Right lung (tissue), 2 donors: ENCODE measurements at regions not wholly inside any gene's neighbourhood (a gene's known extent, or its start where the extent isn't known, plus 50 kb on each side); places are given as distances from the start of the nearest gene placed in this dataset.
"Not testable (repeated sequence)": the region's sequence is repeated elsewhere in the genome, so short reads cannot be mapped to it uniquely, and the experiment has no call there.

Experiments
- DNase-seq, 2 donors: peaks; one replicate each; pipeline ENCODE4 v3.0.0-alpha.2; 2013

- DNase-seq = no peak
Observed at GRCh38 chr11:87548797-87549196, 511.1 kb downstream of the TMEM135 start.

- no peak for DNase-seq
Observed at GRCh38 chr11:87545858-87546257, 508.1 kb downstream of the TMEM135 start.

GRCh38 chr11:87539596-87539995, 501.9 kb downstream of the TMEM135 start:
- no peak for DNase-seq

GRCh38 chr11:87536565-87536964, 498.8 kb downstream of the TMEM135 start:
- DNase-seq = no peak

GRCh38 chr11:87536016-87536415, 498.3 kb downstream of the TMEM135 start:
- DNase-seq = no peak

- DNase-seq = no peak
Observed at GRCh38 chr11:87535513-87535912, 497.8 kb downstream of the TMEM135 start.

GRCh38 chr11:87531835-87532234, 494.1 kb downstream of the TMEM135 start:
- DNase-seq = not testable (repeated sequence)

GRCh38 chr11:87529486-87529885, 491.8 kb downstream of the TMEM135 start:
- DNase-seq = no peak

GRCh38 chr11:87528752-87529151, 491.0 kb downstream of the TMEM135 start:
- no peak for DNase-seq

GRCh38 chr11:87523276-87523675, 485.5 kb downstream of the TMEM135 start:
- no peak for DNase-seq

GRCh38 chr11:87518266-87518665, 480.5 kb downstream of the TMEM135 start:
- no peak for DNase-seq

GRCh38 chr11:87517351-87517750, 479.6 kb downstream of the TMEM135 start:
- DNase-seq = peak; percentile 30 to 40

- not testable (repeated sequence) for DNase-seq
Observed at GRCh38 chr11:87507722-87508121, 470.0 kb downstream of the TMEM135 start.

GRCh38 chr11:87506946-87507345, 469.2 kb downstream of the TMEM135 start:
- DNase-seq = not testable (repeated sequence)

GRCh38 chr11:87501388-87501787, 463.7 kb downstream of the TMEM135 start:
- DNase-seq = no peak

- DNase-seq = not testable (repeated sequence)
Observed at GRCh38 chr11:87494936-87495335, 457.2 kb downstream of the TMEM135 start.

GRCh38 chr11:87494026-87494425, 456.3 kb downstream of the TMEM135 start:
- not testable (repeated sequence) for DNase-seq

- DNase-seq = no peak
Observed at GRCh38 chr11:87493516-87493915, 455.8 kb downstream of the TMEM135 start.

GRCh38 chr11:87491381-87491780, 453.6 kb downstream of the TMEM135 start:
- DNase-seq = no peak

- DNase-seq = peak; percentile 16 to 45
Observed at GRCh38 chr11:87490671-87491070, 452.9 kb downstream of the TMEM135 start.

GRCh38 chr11:87484566-87484965, 446.8 kb downstream of the TMEM135 start:
- DNase-seq = peak in 1 of 2 donors; percentile 12

- no peak for DNase-seq
Observed at GRCh38 chr11:87477321-87477720, 439.6 kb downstream of the TMEM135 start.

- no peak for DNase-seq
Observed at GRCh38 chr11:87473174-87473573, 435.4 kb downstream of the TMEM135 start.

GRCh38 chr11:87466223-87466622, 428.5 kb downstream of the TMEM135 start:
- DNase-seq = peak; percentile 65 to 83

GRCh38 chr11:87465716-87466115, 428.0 kb downstream of the TMEM135 start:
- DNase-seq = peak in 1 of 2 donors; percentile 8
